GM23338 (cell line): ENCODE measurements at regions not wholly inside any gene's neighbourhood (a gene's known extent, or its start where the extent isn't known, plus 50 kb on each side); places are given as distances from the start of the nearest gene placed in this dataset.

Experiments used
- ATAC-seq: fragments of 200-7000 bp; cut with Tn5 transposase; 3 replicates; pipeline ENCODE4 v1.9.1; 2020
- DNase-seq: peaks from one replicate; pipeline ENCODE4 v3.0.0-alpha.2; 2015; ENCODE audit warnings: low spot score
- H2AFZ ChIP-seq: fragments of 200-600 bp; sonication (generic); 2 replicates; pipeline ENCODE4 v1.8.0; 2016; ENCODE audit warnings: antibody characterized with exemption, mild to moderate bottlenecking, moderate library complexity
- H3F3A ChIP-seq: fragments of 200-600 bp; sonication (generic); replicated peaks from 2 replicates; pipeline ENCODE4 v1.8.0; 2017; ENCODE audit warnings: antibody characterized with exemption, mixed run types, low read depth
- H3K27ac ChIP-seq: fragments of 200-600 bp; sonication (generic); 2 replicates; pipeline ENCODE4 v1.6.1; 2016; ENCODE audit warnings: low read depth
- H3K27me3 ChIP-seq: fragments of 200-600 bp; sonication (generic); 2 replicates; pipeline ENCODE4 v1.8.0; 2016; ENCODE audit warnings: mild to moderate bottlenecking, mixed run types, moderate library complexity; ENCODE audit not compliant: insufficient read depth
- H3K36me3 ChIP-seq: fragments of 200-600 bp; sonication (generic); 2 replicates; pipeline ENCODE4 v1.8.0; 2016; ENCODE audit warnings: mild to moderate bottlenecking; ENCODE audit not compliant: insufficient read depth
- H3K4me1 ChIP-seq: fragments of 200-600 bp; sonication (generic); 2 replicates; pipeline ENCODE4 v1.8.0; 2016; ENCODE audit warnings: mild to moderate bottlenecking, moderate library complexity; ENCODE audit not compliant: insufficient read depth
- H3K4me2 ChIP-seq: fragments of 200-600 bp; sonication (generic); 2 replicates; pipeline ENCODE4 v1.7.1; 2017; ENCODE audit warnings: mixed run types
- H3K4me3 ChIP-seq: fragments of 200-600 bp; sonication (generic); 2 replicates; pipeline ENCODE4 v1.6.1; 2016; ENCODE audit warnings: mixed run types
- H3K79me2 ChIP-seq: fragments of 200-600 bp; sonication (generic); replicated peaks from 2 replicates; pipeline ENCODE4 v1.8.0; 2017; ENCODE audit warnings: mild to moderate bottlenecking; ENCODE audit not compliant: insufficient read depth
- H3K9me2 ChIP-seq: fragments of 200-600 bp; sonication (generic); 2 replicates; pipeline ENCODE4 v1.8.0; 2017; ENCODE audit not compliant: insufficient read depth
- H4K20me1 ChIP-seq: fragments of 200-600 bp; sonication (generic); replicated peaks from 2 replicates; pipeline ENCODE4 v1.8.0; 2017; ENCODE audit warnings: mild to moderate bottlenecking; ENCODE audit not compliant: insufficient read depth
- H3K27ac Mint-ChIP-seq: 2 replicates; pipeline ENCODE4 v1.8.0; 2020; ENCODE audit warnings: inconsistent platforms, mild to moderate bottlenecking, moderate library complexity, mixed read lengths
- H3K27me3 Mint-ChIP-seq: 3 replicates; pipeline ENCODE4 v1.8.0; 2022; ENCODE audit warnings: low read depth, mild to moderate bottlenecking, moderate library complexity, mixed read lengths, inconsistent platforms; ENCODE audit not compliant: insufficient read depth, poor library complexity
- H3K36me3 Mint-ChIP-seq: 3 replicates; pipeline ENCODE4 v1.8.0; 2021; ENCODE audit warnings: low read depth, mild to moderate bottlenecking, inconsistent platforms, moderate library complexity, mixed read lengths
- H3K4me1 Mint-ChIP-seq: 3 replicates; pipeline ENCODE4 v1.8.0; 2020; ENCODE audit warnings: mild to moderate bottlenecking, inconsistent platforms, mixed read lengths
- H3K4me3 Mint-ChIP-seq: 3 replicates; pipeline ENCODE4 v1.8.0; 2021; ENCODE audit warnings: moderate library complexity, mild to moderate bottlenecking, inconsistent platforms, mixed read lengths
- H3K9me3 Mint-ChIP-seq: 3 replicates; pipeline ENCODE4 v1.8.0; 2020; ENCODE audit warnings: moderate library complexity, mild to moderate bottlenecking, inconsistent platforms, mixed read lengths
- CREB1 ChIP-seq: fragments of 250-450 bp; sonication (Bioruptor Pico); IDR thresholded peaks from 2 replicates; pipeline ENCODE4 v1.5.0; 2020; ENCODE audit warnings: low read depth, mild to moderate bottlenecking, moderate library complexity
- EZH2 ChIP-seq: fragments of 200-600 bp; sonication (generic); IDR thresholded peaks from one replicate; pipeline ENCODE4 v1.8.0; 2017; ENCODE audit warnings: antibody characterized with exemption, mild to moderate bottlenecking, low read depth; ENCODE audit not compliant: unreplicated experiment
- EZH2phosphoT487 ChIP-seq: fragments of 200-600 bp; sonication (generic); IDR thresholded peaks from one replicate; pipeline ENCODE4 v1.8.1; 2018; ENCODE audit warnings: antibody characterized with exemption; ENCODE audit not compliant: unreplicated experiment
- JUNB ChIP-seq: IDR thresholded peaks from one replicate; pipeline ENCODE4 v1.6.1; 2016; ENCODE audit warnings: antibody characterized with exemption; ENCODE audit not compliant: unreplicated experiment
- NANOG ChIP-seq: IDR thresholded peaks from 2 replicates; pipeline ENCODE4 v1.6.1; 2016; ENCODE audit warnings: antibody characterized with exemption, borderline replicate concordance
- POLR2AphosphoS5 ChIP-seq: IDR thresholded peaks from 2 replicates; pipeline ENCODE4 v1.6.1; 2016; ENCODE audit warnings: antibody characterized with exemption, low read depth
- STAT1 ChIP-seq: IDR thresholded peaks from one replicate; pipeline ENCODE4 v1.6.1; 2016; ENCODE audit warnings: antibody characterized with exemption; ENCODE audit not compliant: unreplicated experiment
- ZNF114 ChIP-seq: fragments of 250-450 bp; sonication (Bioruptor Pico); IDR thresholded peaks from 2 replicates; pipeline ENCODE4 v1.5.0; 2020; ENCODE audit warnings: mild to moderate bottlenecking, moderate library complexity
- ZNF331 ChIP-seq: fragments of 250-450 bp; sonication (Bioruptor Pico); IDR thresholded peaks from 2 replicates; pipeline ENCODE4 v1.5.0; 2020; ENCODE audit warnings: low read depth, mild to moderate bottlenecking, moderate library complexity
- TF ChIP-seq, protein P1 (sequence below): IDR thresholded peaks from one replicate; pipeline ENCODE4 v1.6.1; 2018; ENCODE audit warnings: antibody characterized with exemption; ENCODE audit not compliant: unreplicated experiment
- TF ChIP-seq, protein P2 (sequence below): fragments of 250-450 bp; sonication (Bioruptor Pico); IDR thresholded peaks from 2 replicates; pipeline ENCODE4 v1.5.0; 2020; ENCODE audit warnings: mild to moderate bottlenecking, moderate library complexity
- TF ChIP-seq, protein P3 (sequence below), 2 experiments: fragments of 200-600 bp in 1 of 2; sonication (generic) in 1 of 2; conservative IDR thresholded peaks; 2 replicates each; pipeline versions ENCODE4 v1.5.1 to v1.6.1; 2016 to 2017; ENCODE audit warnings: antibody characterized with exemption in 2 of 2, low read depth in 2 of 2, mild to moderate bottlenecking in 2 of 2, moderate library complexity in 1 of 2
- TF ChIP-seq, protein P4 (sequence below): IDR thresholded peaks from 2 replicates; pipeline ENCODE4 v1.6.1; 2016; ENCODE audit warnings: antibody characterized with exemption

DNA sequence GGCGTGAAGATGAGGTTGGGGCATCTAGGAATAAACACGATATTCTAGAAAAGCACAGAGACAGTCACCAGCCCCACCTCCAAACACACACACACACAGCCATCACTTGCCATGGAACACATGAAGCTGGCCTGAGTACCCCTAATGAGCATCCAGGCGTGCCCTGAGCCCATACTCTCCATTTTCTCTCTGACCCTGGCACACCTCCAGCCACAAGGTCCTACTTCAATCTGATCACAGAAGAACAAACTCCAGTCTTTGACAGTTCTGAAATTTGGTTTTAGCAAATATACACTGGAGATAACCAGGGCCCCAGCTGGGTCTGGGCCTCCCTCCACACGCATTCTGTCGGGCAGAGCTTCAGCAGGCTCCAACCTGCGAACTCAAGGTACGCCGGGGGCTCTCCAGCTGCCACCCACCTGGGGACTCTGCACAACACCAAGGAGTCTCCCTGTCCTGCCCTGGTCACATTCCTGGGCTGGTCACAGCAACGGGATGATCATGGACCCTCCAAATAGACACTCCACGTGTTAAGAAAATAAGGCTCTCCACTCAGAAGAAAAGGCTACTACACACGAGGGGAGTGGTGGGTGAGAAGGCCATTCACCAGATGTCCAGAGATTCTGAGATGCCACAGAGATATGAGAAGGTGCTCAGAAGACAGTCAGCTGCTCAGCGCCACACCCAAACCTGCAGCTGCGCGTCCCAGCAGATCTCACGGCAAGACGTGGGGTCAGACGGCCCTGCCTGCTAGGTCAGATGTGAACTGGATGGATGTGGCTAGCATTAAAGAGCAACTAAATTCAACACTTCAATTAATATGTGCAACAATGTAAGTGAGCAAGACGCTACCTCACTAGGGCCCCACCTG lies 57.0 kb upstream of the PNMA1 start:
- Histone ChIP-seq H3K27me3 (peaks cover 12% of the 10 kb centered on the region; the same call in 1 of the 2 replicates), H2AFZ (no peak overlapping the region), H3K4me3 (no peak overlapping the region), H3F3A (no peaks in the 10 kb centered on the region), H4K20me1 (peaks cover 3% of the 10 kb centered on the region; the same call in 1 of the 2 replicates), H3K27ac (no peak overlapping the region), H3K36me3 (no peaks in the 10 kb centered on the region), H3K4me1 (peaks cover 13% of the 10 kb centered on the region), H3K4me2 (no peak overlapping the region), H3K79me2 (no peaks in the 10 kb centered on the region), H3K9me2 (no peaks in the 10 kb centered on the region)
- no peaks in the 10 kb centered on the region; the same call in 2 of the 3 replicates for H3K36me3 Mint-ChIP-seq
- no peaks in the 10 kb centered on the region; the same call in 2 of the 3 replicates for H3K9me3 Mint-ChIP-seq
- TF ChIP-seq JUNB (no peak), EZH2 (no peak), POLR2AphosphoS5 (no peak), STAT1 (no peak), ZNF114 (CRISPR knock-in tag) (no peak), EZH2phosphoT487 (no peak), NANOG (no peak), CREB1 (CRISPR knock-in tag) (no peak), ZNF331 (no peak)
- TF ChIP-seq, protein P1, sequence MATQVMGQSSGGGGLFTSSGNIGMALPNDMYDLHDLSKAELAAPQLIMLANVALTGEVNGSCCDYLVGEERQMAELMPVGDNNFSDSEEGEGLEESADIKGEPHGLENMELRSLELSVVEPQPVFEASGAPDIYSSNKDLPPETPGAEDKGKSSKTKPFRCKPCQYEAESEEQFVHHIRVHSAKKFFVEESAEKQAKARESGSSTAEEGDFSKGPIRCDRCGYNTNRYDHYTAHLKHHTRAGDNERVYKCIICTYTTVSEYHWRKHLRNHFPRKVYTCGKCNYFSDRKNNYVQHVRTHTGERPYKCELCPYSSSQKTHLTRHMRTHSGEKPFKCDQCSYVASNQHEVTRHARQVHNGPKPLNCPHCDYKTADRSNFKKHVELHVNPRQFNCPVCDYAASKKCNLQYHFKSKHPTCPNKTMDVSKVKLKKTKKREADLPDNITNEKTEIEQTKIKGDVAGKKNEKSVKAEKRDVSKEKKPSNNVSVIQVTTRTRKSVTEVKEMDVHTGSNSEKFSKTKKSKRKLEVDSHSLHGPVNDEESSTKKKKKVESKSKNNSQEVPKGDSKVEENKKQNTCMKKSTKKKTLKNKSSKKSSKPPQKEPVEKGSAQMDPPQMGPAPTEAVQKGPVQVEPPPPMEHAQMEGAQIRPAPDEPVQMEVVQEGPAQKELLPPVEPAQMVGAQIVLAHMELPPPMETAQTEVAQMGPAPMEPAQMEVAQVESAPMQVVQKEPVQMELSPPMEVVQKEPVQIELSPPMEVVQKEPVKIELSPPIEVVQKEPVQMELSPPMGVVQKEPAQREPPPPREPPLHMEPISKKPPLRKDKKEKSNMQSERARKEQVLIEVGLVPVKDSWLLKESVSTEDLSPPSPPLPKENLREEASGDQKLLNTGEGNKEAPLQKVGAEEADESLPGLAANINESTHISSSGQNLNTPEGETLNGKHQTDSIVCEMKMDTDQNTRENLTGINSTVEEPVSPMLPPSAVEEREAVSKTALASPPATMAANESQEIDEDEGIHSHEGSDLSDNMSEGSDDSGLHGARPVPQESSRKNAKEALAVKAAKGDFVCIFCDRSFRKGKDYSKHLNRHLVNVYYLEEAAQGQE: no peak
- TF ChIP-seq, protein P2, sequence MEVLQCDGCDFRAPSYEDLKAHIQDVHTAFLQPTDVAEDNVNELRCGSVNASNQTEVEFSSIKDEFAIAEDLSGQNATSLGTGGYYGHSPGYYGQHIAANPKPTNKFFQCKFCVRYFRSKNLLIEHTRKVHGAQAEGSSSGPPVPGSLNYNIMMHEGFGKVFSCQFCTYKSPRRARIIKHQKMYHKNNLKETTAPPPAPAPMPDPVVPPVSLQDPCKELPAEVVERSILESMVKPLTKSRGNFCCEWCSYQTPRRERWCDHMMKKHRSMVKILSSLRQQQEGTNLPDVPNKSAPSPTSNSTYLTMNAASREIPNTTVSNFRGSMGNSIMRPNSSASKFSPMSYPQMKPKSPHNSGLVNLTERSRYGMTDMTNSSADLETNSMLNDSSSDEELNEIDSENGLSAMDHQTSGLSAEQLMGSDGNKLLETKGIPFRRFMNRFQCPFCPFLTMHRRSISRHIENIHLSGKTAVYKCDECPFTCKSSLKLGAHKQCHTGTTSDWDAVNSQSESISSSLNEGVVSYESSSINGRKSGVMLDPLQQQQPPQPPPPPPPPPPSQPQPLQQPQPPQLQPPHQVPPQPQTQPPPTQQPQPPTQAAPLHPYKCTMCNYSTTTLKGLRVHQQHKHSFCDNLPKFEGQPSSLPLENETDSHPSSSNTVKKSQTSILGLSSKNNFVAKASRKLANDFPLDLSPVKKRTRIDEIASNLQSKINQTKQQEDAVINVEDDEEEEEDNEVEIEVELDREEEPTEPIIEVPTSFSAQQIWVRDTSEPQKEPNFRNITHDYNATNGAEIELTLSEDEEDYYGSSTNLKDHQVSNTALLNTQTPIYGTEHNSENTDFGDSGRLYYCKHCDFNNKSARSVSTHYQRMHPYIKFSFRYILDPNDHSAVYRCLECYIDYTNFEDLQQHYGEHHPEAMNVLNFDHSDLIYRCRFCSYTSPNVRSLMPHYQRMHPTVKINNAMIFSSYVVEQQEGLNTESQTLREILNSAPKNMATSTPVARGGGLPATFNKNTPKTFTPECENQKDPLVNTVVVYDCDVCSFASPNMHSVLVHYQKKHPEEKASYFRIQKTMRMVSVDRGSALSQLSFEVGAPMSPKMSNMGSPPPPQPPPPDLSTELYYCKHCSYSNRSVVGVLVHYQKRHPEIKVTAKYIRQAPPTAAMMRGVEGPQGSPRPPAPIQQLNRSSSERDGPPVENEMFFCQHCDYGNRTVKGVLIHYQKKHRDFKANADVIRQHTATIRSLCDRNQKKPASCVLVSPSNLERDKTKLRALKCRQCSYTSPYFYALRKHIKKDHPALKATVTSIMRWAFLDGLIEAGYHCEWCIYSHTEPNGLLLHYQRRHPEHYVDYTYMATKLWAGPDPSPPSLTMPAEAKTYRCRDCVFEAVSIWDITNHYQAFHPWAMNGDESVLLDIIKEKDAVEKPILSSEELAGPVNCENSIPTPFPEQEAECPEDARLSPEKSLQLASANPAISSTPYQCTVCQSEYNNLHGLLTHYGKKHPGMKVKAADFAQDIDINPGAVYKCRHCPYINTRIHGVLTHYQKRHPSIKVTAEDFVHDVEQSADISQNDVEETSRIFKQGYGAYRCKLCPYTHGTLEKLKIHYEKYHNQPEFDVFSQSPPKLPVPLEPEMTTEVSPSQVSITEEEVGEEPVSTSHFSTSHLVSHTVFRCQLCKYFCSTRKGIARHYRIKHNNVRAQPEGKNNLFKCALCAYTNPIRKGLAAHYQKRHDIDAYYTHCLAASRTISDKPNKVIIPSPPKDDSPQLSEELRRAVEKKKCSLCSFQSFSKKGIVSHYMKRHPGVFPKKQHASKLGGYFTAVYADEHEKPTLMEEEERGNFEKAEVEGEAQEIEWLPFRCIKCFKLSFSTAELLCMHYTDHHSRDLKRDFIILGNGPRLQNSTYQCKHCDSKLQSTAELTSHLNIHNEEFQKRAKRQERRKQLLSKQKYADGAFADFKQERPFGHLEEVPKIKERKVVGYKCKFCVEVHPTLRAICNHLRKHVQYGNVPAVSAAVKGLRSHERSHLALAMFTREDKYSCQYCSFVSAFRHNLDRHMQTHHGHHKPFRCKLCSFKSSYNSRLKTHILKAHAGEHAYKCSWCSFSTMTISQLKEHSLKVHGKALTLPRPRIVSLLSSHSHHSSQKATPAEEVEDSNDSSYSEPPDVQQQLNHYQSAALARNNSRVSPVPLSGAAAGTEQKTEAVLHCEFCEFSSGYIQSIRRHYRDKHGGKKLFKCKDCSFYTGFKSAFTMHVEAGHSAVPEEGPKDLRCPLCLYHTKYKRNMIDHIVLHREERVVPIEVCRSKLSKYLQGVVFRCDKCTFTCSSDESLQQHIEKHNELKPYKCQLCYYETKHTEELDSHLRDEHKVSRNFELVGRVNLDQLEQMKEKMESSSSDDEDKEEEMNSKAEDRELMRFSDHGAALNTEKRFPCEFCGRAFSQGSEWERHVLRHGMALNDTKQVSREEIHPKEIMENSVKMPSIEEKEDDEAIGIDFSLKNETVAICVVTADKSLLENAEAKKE (CRISPR knock-in tag): no peak
- TF ChIP-seq, protein P3, sequence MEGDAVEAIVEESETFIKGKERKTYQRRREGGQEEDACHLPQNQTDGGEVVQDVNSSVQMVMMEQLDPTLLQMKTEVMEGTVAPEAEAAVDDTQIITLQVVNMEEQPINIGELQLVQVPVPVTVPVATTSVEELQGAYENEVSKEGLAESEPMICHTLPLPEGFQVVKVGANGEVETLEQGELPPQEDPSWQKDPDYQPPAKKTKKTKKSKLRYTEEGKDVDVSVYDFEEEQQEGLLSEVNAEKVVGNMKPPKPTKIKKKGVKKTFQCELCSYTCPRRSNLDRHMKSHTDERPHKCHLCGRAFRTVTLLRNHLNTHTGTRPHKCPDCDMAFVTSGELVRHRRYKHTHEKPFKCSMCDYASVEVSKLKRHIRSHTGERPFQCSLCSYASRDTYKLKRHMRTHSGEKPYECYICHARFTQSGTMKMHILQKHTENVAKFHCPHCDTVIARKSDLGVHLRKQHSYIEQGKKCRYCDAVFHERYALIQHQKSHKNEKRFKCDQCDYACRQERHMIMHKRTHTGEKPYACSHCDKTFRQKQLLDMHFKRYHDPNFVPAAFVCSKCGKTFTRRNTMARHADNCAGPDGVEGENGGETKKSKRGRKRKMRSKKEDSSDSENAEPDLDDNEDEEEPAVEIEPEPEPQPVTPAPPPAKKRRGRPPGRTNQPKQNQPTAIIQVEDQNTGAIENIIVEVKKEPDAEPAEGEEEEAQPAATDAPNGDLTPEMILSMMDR (conservative IDR thresholded peaks at IDR 0.05; ENCODE audit: low read depth in 2 of 2): no peak
- TF ChIP-seq, protein P4, sequence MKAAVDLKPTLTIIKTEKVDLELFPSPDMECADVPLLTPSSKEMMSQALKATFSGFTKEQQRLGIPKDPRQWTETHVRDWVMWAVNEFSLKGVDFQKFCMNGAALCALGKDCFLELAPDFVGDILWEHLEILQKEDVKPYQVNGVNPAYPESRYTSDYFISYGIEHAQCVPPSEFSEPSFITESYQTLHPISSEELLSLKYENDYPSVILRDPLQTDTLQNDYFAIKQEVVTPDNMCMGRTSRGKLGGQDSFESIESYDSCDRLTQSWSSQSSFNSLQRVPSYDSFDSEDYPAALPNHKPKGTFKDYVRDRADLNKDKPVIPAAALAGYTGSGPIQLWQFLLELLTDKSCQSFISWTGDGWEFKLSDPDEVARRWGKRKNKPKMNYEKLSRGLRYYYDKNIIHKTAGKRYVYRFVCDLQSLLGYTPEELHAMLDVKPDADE: no peak
- DNase-seq: no peak
- peak overlapping the region; percentile 21; the same call in 1 of the 3 replicates for H3K4me3 Mint-ChIP-seq
- no peak; the same call in 2 of the 3 replicates for ATAC-seq
- H3K27ac Mint-ChIP-seq: no peak overlapping the region
- peaks cover 15% of the 10 kb centered on the region for H3K27me3 Mint-ChIP-seq
- H3K4me1 Mint-ChIP-seq: peaks cover 35% of the 10 kb centered on the region
